ENCODE measurements at regions not wholly inside any gene's neighbourhood (a gene's known extent, or its start where the extent isn't known, plus 50 kb on each side); places are given as distances from the start of the nearest gene placed in this dataset.

DNA sequence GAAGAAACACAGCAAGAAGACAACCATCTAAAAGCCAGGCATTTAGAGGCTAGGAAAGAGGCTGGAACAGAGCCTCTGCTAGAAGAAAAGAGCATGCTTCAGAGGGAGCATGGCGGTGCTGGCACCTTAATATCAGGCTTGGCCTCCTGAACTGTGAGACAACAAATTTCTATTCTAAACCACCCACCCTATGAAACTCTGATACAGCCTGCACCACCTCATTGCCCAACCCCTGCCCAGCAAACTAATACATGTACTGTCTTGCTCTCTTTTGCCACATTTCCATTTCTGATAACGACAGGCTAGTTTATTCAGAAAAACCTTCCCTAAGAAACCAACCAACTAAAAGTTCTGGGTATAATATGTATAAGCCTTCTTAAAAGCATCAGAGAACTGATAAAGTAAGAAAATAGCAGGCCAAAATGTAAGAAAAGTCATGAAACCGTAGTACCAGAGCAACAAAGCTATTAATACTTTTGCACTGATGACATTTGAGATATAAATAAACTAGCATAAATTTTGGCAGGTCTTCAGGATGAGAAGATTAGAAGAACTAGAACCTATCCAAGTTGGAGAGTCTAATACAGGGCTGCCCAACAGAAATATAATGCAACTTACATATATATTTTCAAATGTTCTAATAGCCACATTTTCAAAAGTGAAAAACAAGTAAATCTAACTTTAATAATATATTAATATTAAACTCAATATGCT is 184.7 kb upstream of the HSF2 start:
- TF ChIP-seq KLF16 (IDR thresholded peaks at IDR 0.05) = no peak
- TF ChIP-seq JUND (IDR thresholded peaks at IDR 0.05; ENCODE audit: borderline replicate concordance, low read depth, low read length) = no peak
- TF ChIP-seq JUND (tag; IDR thresholded peaks at IDR 0.05; ENCODE audit: borderline replicate concordance, low read depth, low read length) = no peak

Measured in K562 (cell line).